NB4 (cell line): ENCODE measurements at regions not wholly inside any gene's neighbourhood (a gene's known extent, or its start where the extent isn't known, plus 50 kb on each side); places are given as distances from the start of the nearest gene placed in this dataset.

Source experiments
- DNase-seq: peaks from one replicate; pipeline ENCODE4 v3.0.0; 2010; ENCODE audit warnings: low read depth
- H3K4me3 ChIP-seq: one replicate; pipeline ENCODE4 v1.5.1; 2011; ENCODE audit warnings: mild to moderate bottlenecking, low read depth, low read length, moderate library complexity
- MAX ChIP-seq: IDR thresholded peaks from 2 replicates; pipeline ENCODE4 v1.6.1; 2011; ENCODE audit warnings: low read depth, low read length
- MYC ChIP-seq: IDR thresholded peaks from 2 replicates; pipeline ENCODE4 v1.6.1; 2011; ENCODE audit warnings: low read depth, low read length
- POLR2A ChIP-seq: IDR thresholded peaks from 2 replicates; pipeline ENCODE4 v1.6.1; 2011; ENCODE audit warnings: mild to moderate bottlenecking; ENCODE audit not compliant: insufficient read length; ENCODE audit errors: extremely low read depth
- TF ChIP-seq, protein P1 (sequence below): IDR thresholded peaks from one replicate; pipeline ENCODE4 v1.5.1; 2012; ENCODE audit warnings: low read depth, low read length

GRCh38 chr1:4519954-4520353 is 134.5 kb upstream of the AJAP1 start:
- H3K4me3 ChIP-seq: no peak overlapping the region
- TF ChIP-seq, protein P1, sequence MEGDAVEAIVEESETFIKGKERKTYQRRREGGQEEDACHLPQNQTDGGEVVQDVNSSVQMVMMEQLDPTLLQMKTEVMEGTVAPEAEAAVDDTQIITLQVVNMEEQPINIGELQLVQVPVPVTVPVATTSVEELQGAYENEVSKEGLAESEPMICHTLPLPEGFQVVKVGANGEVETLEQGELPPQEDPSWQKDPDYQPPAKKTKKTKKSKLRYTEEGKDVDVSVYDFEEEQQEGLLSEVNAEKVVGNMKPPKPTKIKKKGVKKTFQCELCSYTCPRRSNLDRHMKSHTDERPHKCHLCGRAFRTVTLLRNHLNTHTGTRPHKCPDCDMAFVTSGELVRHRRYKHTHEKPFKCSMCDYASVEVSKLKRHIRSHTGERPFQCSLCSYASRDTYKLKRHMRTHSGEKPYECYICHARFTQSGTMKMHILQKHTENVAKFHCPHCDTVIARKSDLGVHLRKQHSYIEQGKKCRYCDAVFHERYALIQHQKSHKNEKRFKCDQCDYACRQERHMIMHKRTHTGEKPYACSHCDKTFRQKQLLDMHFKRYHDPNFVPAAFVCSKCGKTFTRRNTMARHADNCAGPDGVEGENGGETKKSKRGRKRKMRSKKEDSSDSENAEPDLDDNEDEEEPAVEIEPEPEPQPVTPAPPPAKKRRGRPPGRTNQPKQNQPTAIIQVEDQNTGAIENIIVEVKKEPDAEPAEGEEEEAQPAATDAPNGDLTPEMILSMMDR: no peak
- TF ChIP-seq MYC: no peak
- no peak for TF ChIP-seq MAX
- TF ChIP-seq POLR2A: no peak
- DNase-seq: no peak

DNA sequence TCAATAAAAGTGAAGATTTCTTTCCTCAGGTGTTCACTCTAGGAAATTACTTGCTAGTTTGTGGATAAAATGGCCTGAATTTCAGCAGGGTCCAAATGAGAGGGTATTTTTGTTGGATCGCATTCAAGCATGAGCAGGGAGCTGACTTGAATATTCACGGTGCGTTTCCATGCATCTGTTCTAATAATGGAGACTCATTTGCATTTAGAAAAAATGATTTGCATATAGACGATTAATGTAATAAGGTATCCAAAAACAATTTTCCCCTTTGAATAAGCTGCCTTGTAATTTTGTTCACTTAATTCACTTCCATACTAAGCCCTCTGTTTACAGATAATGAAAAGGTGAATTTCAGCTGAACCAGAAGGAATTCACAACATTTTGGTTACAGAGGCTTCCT is 130.9 kb upstream of the AJAP1 start:
- TF ChIP-seq MYC (no peak), POLR2A (no peak), MAX (no peak)
- TF ChIP-seq, protein P1: no peak
- no peak for DNase-seq
- H3K4me3 ChIP-seq: no peak overlapping the region

GRCh38 chr1:4526747-4527146 is 127.7 kb upstream of the AJAP1 start:
- no peak overlapping the region for H3K4me3 ChIP-seq
- TF ChIP-seq POLR2A: no peak
- no peak for TF ChIP-seq MYC
- TF ChIP-seq MAX: no peak
- TF ChIP-seq, protein P1: no peak
- no peak for DNase-seq

- TF ChIP-seq MAX (no peak), MYC (no peak), POLR2A (no peak)
- TF ChIP-seq, protein P1: no peak
- H3K4me3 ChIP-seq: no peak overlapping the region
- no peak for DNase-seq
Measured at GRCh38 chr1:4527819-4528218, 126.6 kb upstream of the AJAP1 start.

DNA sequence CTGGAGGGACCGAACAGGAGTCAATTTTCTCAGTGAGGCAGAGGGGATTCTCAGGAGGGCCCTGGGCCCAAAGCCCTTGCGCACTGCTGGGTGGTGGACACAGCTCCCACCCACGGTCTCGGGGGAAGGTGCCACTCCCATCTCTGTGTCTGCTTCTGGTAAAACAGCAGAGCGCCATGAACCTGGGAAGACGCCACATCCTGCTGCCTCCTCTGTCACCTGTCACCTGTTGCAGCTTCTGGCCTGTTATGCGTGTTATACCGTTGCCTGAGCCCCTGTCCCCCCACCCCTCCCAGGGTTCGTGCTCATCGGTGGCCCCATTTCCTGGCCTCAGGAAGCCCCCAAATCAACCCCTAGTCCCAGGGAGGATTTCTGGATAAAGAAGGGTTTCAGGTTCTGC is 125.8 kb upstream of the AJAP1 start:
- TF ChIP-seq MYC: no peak
- TF ChIP-seq, protein P1: no peak
- TF ChIP-seq MAX: no peak
- no peak for TF ChIP-seq POLR2A
- no peak for DNase-seq
- H3K4me3 ChIP-seq: no peak overlapping the region

DNA sequence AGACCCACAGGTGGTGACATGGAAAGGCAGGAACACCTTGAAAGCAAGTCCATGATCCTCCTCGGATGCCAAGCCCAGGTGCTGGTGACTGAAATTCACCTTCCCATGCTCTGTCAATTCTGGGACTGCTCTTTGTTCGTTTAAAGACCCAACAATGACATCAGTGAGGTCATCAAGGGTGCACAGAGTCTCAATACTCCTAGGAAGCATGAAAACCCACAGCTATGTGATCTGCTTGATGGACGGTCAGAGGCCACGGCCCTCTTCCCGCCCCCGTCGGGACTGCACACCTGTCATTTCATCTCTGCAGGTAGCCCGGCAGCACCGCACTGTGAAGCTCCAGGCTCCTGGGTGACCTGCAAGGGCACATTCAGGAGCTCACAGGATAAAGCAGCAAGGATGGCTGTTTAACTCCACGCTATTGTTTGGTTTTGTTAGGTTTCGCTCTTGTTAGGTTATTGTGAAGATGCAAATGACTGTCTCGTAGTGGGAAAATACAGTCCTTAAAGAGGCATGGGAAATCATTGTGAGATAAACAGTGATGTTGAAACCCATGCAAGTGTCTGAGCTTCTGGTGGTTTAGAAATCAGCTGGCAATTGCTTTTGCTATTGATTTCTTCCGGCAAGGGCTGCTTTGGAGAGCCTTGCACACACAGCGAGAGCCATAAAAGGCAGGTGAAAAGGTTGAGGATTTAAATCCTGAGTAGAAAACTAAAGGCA is 124.8 kb upstream of the AJAP1 start:
- no peak for TF ChIP-seq POLR2A
- no peak for TF ChIP-seq MYC
- TF ChIP-seq, protein P1: no peak
- no peak for TF ChIP-seq MAX
- no peak overlapping the region for H3K4me3 ChIP-seq
- DNase-seq: no peak
